SK-N-SH (cell line): ENCODE measurements at regions not wholly inside any gene's neighbourhood (a gene's known extent, or its start where the extent isn't known, plus 50 kb on each side); places are given as distances from the start of the nearest gene placed in this dataset.

Experiments used
- CTCF ChIA-PET: fragments of 300-600, 350-600 bp; formaldehyde crosslinking; extraction: SDS; loops from one replicate; lab custom pipeline; 2021; lab: Yijun Ruan, JAX
- POLR2A ChIA-PET: fragments of 350-600 bp; sonication (Branson Sonifier 250); formaldehyde crosslinking; extraction: SDS; loops from one replicate; lab custom pipeline; 2020; ENCODE audit warnings: antibody characterized with exemption, inconsistent platforms; lab: Yijun Ruan, JAX
- DNase-seq: peaks from one replicate; pipeline ENCODE4 v3.0.0; 2012
- H2AFZ ChIP-seq: fragments of 200-600 bp; sonication (generic); 2 replicates; pipeline ENCODE4 v1.8.1; 2016; ENCODE audit warnings: antibody characterized with exemption, mild to moderate bottlenecking, low read depth
- H3F3A ChIP-seq: fragments of 200-600 bp; sonication (generic); replicated peaks from 2 replicates; pipeline ENCODE3; 2016; ENCODE audit warnings: antibody characterized with exemption, mild to moderate bottlenecking; ENCODE audit not compliant: insufficient read depth
- H3K27ac ChIP-seq, 2 experiments: fragments of 200-500 bp in 1 of 2; fragments of 200-600 bp in 1 of 2; sonication (Bioruptor generic) in 1 of 2; sonication (generic), shearing (Covaris generic) in 1 of 2; 2 replicates each; pipeline versions ENCODE4 v1.5.1 to v1.6.1; 2014 to 2016; ENCODE audit warnings: low read depth in 2 of 2, inconsistent platforms in 1 of 2, low read length in 1 of 2, mild to moderate bottlenecking in 1 of 2, mixed read lengths in 1 of 2
- H3K27me3 ChIP-seq: fragments of 200-600 bp; sonication (generic), shearing (Covaris generic); 2 replicates; pipeline ENCODE4 v1.6.1; 2016; ENCODE audit warnings: mixed run types; ENCODE audit not compliant: insufficient read depth
- H3K36me3 ChIP-seq, 2 experiments: fragments of 200-500 bp in 1 of 2; fragments of 200-600 bp in 1 of 2; sonication (Bioruptor generic) in 1 of 2; sonication (generic) in 1 of 2; replicated peaks in 1 of 2; 2 replicates each; pipeline versions ENCODE3 to v1.5.1; 2014 to 2016; ENCODE audit warnings: low read length in 1 of 2, mild to moderate bottlenecking in 1 of 2; ENCODE audit not compliant: insufficient read depth in 2 of 2, control insufficient read depth in 1 of 2
- H3K4me1 ChIP-seq, 2 experiments: fragments of 200-500 bp in 1 of 2; fragments of 200-600 bp in 1 of 2; sonication (Bioruptor generic) in 1 of 2; sonication (generic), shearing (Covaris generic) in 1 of 2; 2 replicates each; pipeline versions ENCODE4 v1.5.1 to v1.6.1; 2014 to 2016; ENCODE audit warnings: low read depth in 1 of 2, low read length in 1 of 2, mixed run types in 1 of 2; ENCODE audit not compliant: insufficient read depth in 2 of 2, control insufficient read depth in 1 of 2
- H3K4me2 ChIP-seq: fragments of 200-600 bp; sonication (generic), shearing (Covaris generic); 2 replicates; pipeline ENCODE4 v1.6.1; 2017; ENCODE audit warnings: mixed run types
- H3K4me3 ChIP-seq, 2 experiments: fragments of 200-500 bp in 1 of 2; fragments of 200-600 bp in 1 of 2; sonication (Bioruptor generic) in 1 of 2; sonication (generic), shearing (Covaris generic) in 1 of 2; 2 replicates each; pipeline versions ENCODE4 v1.5.1 to v1.8.1; 2014 to 2016; ENCODE audit warnings: low read depth in 2 of 2, inconsistent platforms in 1 of 2, low read length in 1 of 2, mild to moderate bottlenecking in 1 of 2, mixed read lengths in 1 of 2, moderate library complexity in 1 of 2
- H3K79me2 ChIP-seq: fragments of 200-600 bp; sonication (generic); 2 replicates; pipeline ENCODE4 v1.8.1; 2017; ENCODE audit warnings: mild to moderate bottlenecking; ENCODE audit not compliant: insufficient read depth
- H3K9ac ChIP-seq: fragments of 200-600 bp; sonication (generic); 2 replicates; pipeline ENCODE4 v1.6.1; 2017; ENCODE audit warnings: mixed run types
- H3K9me2 ChIP-seq: fragments of 200-600 bp; sonication (generic); 2 replicates; pipeline ENCODE4 v1.6.1; 2017; ENCODE audit warnings: mixed run types
- H3K9me3 ChIP-seq: fragments of 200-600 bp; sonication (generic); 2 replicates; pipeline ENCODE4 v1.6.1; 2017; ENCODE audit warnings: mixed run types, mild to moderate bottlenecking, moderate library complexity
- H4K20me1 ChIP-seq: fragments of 200-600 bp; sonication (generic); 2 replicates; pipeline ENCODE4 v1.6.1; 2017; ENCODE audit warnings: mild to moderate bottlenecking, mixed run types; ENCODE audit not compliant: insufficient read depth
- ELF1 ChIP-seq: IDR thresholded peaks from 2 replicates; pipeline ENCODE4 v1.4.0; 2012
- EZH2phosphoT487 ChIP-seq: fragments of 200-600 bp; sonication (generic); IDR thresholded peaks from 2 replicates; pipeline ENCODE4 v1.6.1; 2017; ENCODE audit warnings: low read depth, mixed run types, mild to moderate bottlenecking, antibody characterized with exemption, moderate library complexity, borderline replicate concordance
- FOSL2 ChIP-seq: IDR thresholded peaks from 2 replicates; pipeline ENCODE4 v1.4.0; 2012; ENCODE audit warnings: low read depth, mild to moderate bottlenecking, moderate library complexity, borderline replicate concordance
- GABPA ChIP-seq: IDR thresholded peaks from 2 replicates; pipeline ENCODE4 v1.4.0; 2012; ENCODE audit warnings: low read depth, mild to moderate bottlenecking
- IRF3 ChIP-seq: fragments of 150-350 bp; IDR thresholded peaks from 2 replicates; pipeline ENCODE4 v1.6.1; 2016; ENCODE audit warnings: mild to moderate bottlenecking, low read depth, low read length
- MEF2A ChIP-seq: IDR thresholded peaks from 2 replicates; pipeline ENCODE4 v1.4.0; 2012; ENCODE audit warnings: low read depth, borderline replicate concordance
- MXI1 ChIP-seq: IDR thresholded peaks from 2 replicates; pipeline ENCODE4 v1.6.1; 2012; ENCODE audit warnings: mild to moderate bottlenecking, low read depth, low read length, improper control_type of control experiment
- NFIC ChIP-seq: IDR thresholded peaks from 2 replicates; pipeline ENCODE4 v1.4.0; 2012; ENCODE audit warnings: borderline replicate concordance
- NRF1 ChIP-seq: IDR thresholded peaks from 2 replicates; pipeline ENCODE4 v1.6.1; 2012; ENCODE audit warnings: low read depth, mild to moderate bottlenecking, low read length
- POLR2AphosphoS5 ChIP-seq: IDR thresholded peaks from 2 replicates; pipeline ENCODE4 v1.6.1; 2012; ENCODE audit warnings: low read depth, low read length
- SIN3A ChIP-seq: IDR thresholded peaks from 2 replicates; pipeline ENCODE4 v1.6.1; 2012; ENCODE audit warnings: low read depth, mild to moderate bottlenecking, low read length, moderate library complexity, borderline replicate concordance
- SMC3 ChIP-seq: IDR thresholded peaks from 2 replicates; pipeline ENCODE4 v1.6.1; 2012; ENCODE audit warnings: low read depth, low read length, improper control_type of control experiment
- TAF1 ChIP-seq: IDR thresholded peaks from 2 replicates; pipeline ENCODE4 v1.6.1; 2012; ENCODE audit warnings: low read depth, mild to moderate bottlenecking, low read length, moderate library complexity, borderline replicate concordance
- TEAD4 ChIP-seq: IDR thresholded peaks from 2 replicates; pipeline ENCODE4 v1.4.0; 2012; ENCODE audit warnings: mild to moderate bottlenecking, borderline replicate concordance; ENCODE audit not compliant: insufficient read depth
- USF1 ChIP-seq: IDR thresholded peaks from 2 replicates; pipeline ENCODE4 v1.4.0; 2012; ENCODE audit warnings: low read depth, borderline replicate concordance
- ZBTB33 ChIP-seq: IDR thresholded peaks from 2 replicates; pipeline ENCODE4 v1.4.0; 2012; ENCODE audit warnings: low read depth, borderline replicate concordance
- WGBS: methylation state at CpG from one replicate; pipeline ENCODE4 v1.1.6; 2017; ENCODE audit warnings: low lambda C conversion rate; 5-methylcytosine and 5-hydroxymethylcytosine counted together
- TF ChIP-seq, protein P1 (sequence below): IDR thresholded peaks from 2 replicates; pipeline ENCODE4; 2012
- TF ChIP-seq, protein P2 (sequence below): fragments of 150-350 bp; IDR thresholded peaks from 2 replicates; pipeline ENCODE4 v1.6.1; 2017; ENCODE audit warnings: antibody characterized with exemption, low read length, low read depth, borderline replicate concordance

DNA sequence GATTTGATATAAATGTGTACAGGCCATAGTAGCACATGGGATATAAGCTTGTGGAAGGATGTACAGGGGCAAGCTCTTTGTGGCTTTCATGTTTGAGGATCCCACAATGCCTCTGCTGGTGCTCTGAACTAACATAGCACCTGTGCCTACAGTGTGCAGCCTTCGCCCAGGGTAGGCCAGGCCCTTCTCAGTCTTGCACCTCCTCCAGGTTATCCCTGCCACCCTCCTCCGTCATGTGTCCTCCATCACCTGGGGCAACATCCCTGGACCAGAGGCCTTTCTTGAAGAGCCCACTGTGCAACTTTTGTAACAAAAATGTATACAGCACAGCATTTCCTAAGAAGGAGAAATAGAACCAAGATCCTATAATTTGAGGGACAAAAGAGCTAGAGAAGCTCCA is 306.8 kb downstream of the IRS2 start:
- no peaks in the 10 kb centered on the region for H3K36me3 ChIP-seq
- no peak overlapping the region for H2AFZ ChIP-seq
- DNase-seq, result no peak
- H4K20me1 ChIP-seq, result no peaks in the 10 kb centered on the region
- 69% methylated on average over 2 of the region's 2 CpGs for WGBS
- H3K9ac ChIP-seq, result no peak overlapping the region
- no peaks in the 10 kb centered on the region for H3K79me2 ChIP-seq
- H3K4me1 ChIP-seq, result peaks cover 0 to 5% of the 10 kb centered on the region in 2 experiments; a peak in 1 of 4 replicates
- TF ChIP-seq ZBTB33 (no peak), NRF1 (no peak), EZH2phosphoT487 (no peak), GABPA (no peak), ELF1 (no peak), USF1 (no peak), POLR2AphosphoS5 (no peak), FOSL2 (no peak), TEAD4 (no peak), MXI1 (no peak), IRF3 (no peak), MEF2A (no peak), NFIC (no peak), TAF1 (no peak), SMC3 (no peak), SIN3A (no peak)
- TF ChIP-seq, protein P1, sequence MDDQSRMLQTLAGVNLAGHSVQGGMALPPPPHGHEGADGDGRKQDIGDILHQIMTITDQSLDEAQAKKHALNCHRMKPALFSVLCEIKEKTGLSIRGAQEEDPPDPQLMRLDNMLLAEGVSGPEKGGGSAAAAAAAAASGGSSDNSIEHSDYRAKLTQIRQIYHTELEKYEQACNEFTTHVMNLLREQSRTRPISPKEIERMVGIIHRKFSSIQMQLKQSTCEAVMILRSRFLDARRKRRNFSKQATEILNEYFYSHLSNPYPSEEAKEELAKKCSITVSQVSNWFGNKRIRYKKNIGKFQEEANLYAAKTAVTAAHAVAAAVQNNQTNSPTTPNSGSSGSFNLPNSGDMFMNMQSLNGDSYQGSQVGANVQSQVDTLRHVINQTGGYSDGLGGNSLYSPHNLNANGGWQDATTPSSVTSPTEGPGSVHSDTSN, result no peak
- TF ChIP-seq, protein P2, sequence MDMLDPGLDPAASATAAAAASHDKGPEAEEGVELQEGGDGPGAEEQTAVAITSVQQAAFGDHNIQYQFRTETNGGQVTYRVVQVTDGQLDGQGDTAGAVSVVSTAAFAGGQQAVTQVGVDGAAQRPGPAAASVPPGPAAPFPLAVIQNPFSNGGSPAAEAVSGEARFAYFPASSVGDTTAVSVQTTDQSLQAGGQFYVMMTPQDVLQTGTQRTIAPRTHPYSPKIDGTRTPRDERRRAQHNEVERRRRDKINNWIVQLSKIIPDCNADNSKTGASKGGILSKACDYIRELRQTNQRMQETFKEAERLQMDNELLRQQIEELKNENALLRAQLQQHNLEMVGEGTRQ, result no peak
- TF ChIP-seq, all 33 proteins: peak for 0
- Histone ChIP-seq H3K27me3 (no peaks in the 10 kb centered on the region), H3K9me3 (no peaks in the 10 kb centered on the region), H3K4me3 (no peak overlapping the region), H3K27ac (no peak overlapping the region), H3K9me2 (no peaks in the 10 kb centered on the region), H3K4me2 (no peak overlapping the region), H3F3A (no peaks in the 10 kb centered on the region)
- ChIA-PET POLR2A (no interaction called here), CTCF (interaction anchor here (0.9 kb wide), 1 partner anchor 61 kb away, joined by 3 read pairs; no protein-coding TSS in a partner anchor)
